Parathyroid adenoma (tissue), 2 donors: ENCODE measurements at regions not wholly inside any gene's neighbourhood (a gene's known extent, or its start where the extent isn't known, plus 50 kb on each side); places are given as distances from the start of the nearest gene placed in this dataset.

Experiments used
- H2AFZ ChIP-seq: fragments of 300-600 bp; sonication (generic); one replicate; pipeline ENCODE4 v1.7.0; 2017; ENCODE audit warnings: antibody characterized with exemption, mild to moderate bottlenecking
- H3K27ac ChIP-seq: fragments of 300-600 bp; sonication (generic); one replicate; pipeline ENCODE4 v1.7.0; 2017
- H3K27me3 ChIP-seq: fragments of 300-600 bp; sonication (generic); one replicate; pipeline ENCODE4 v1.7.0; 2017; ENCODE audit warnings: low read length; ENCODE audit not compliant: control insufficient read depth, insufficient read depth
- H3K36me3 ChIP-seq: fragments of 300-600 bp; sonication (generic); one replicate; pipeline ENCODE4 v1.7.0; 2017; ENCODE audit warnings: low read length; ENCODE audit not compliant: control insufficient read depth, insufficient read depth
- H3K4me1 ChIP-seq: fragments of 300-600 bp; sonication (generic); one replicate; pipeline ENCODE4 v1.7.0; 2017; ENCODE audit warnings: control low read depth
- H3K4me2 ChIP-seq: fragments of 300-600 bp; sonication (generic); one replicate; pipeline ENCODE4 v1.7.0; 2017; ENCODE audit warnings: low read length
- H3K4me3 ChIP-seq: fragments of 300-600 bp; sonication (generic); one replicate; pipeline ENCODE4 v1.7.0; 2017; ENCODE audit warnings: low read depth, low read length
- H3K79me2 ChIP-seq: fragments of 300-600 bp; sonication (generic); one replicate; pipeline ENCODE4 v1.7.0; 2017; ENCODE audit warnings: control low read depth
- H3K9ac ChIP-seq: fragments of 300-600 bp; sonication (generic); one replicate; pipeline ENCODE4 v1.7.0; 2017; ENCODE audit warnings: mild to moderate bottlenecking
- H3K9me3 ChIP-seq: fragments of 300-600 bp; sonication (generic); one replicate; pipeline ENCODE4 v1.7.0; 2017; ENCODE audit warnings: low read length; ENCODE audit not compliant: control insufficient read depth
- CTCF ChIP-seq: fragments of 300-600 bp; sonication (generic); IDR thresholded peaks from one replicate; pipeline ENCODE4 v1.7.0; 2017; ENCODE audit warnings: antibody characterized with exemption, mild to moderate bottlenecking
- donor health status: primary hyperparathyroidism.

GRCh38 chr18:24827501-24827900 lies 367.1 kb downstream of the HRH4 start:
- Histone ChIP-seq H3K4me3 (no peak overlapping the region), H2AFZ (no peak overlapping the region), H3K4me1 (no peaks in the 10 kb centered on the region), H3K79me2 (no peaks in the 10 kb centered on the region), H3K4me2 (no peak overlapping the region), H3K36me3 (no peaks in the 10 kb centered on the region), H3K27ac (no peak overlapping the region), H3K9ac (no peak overlapping the region), H3K9me3 (no peaks in the 10 kb centered on the region), H3K27me3 (no peaks in the 10 kb centered on the region)
- TF ChIP-seq CTCF = no peak

GRCh38 chr18:24831081-24831480 lies 370.6 kb downstream of the HRH4 start:
- no peaks in the 10 kb centered on the region for H3K9me3 ChIP-seq
- H2AFZ ChIP-seq = no peak overlapping the region
- H3K27ac ChIP-seq = no peak overlapping the region
- no peaks in the 10 kb centered on the region for H3K4me1 ChIP-seq
- no peak overlapping the region for H3K4me3 ChIP-seq
- no peak for TF ChIP-seq CTCF
- no peaks in the 10 kb centered on the region for H3K79me2 ChIP-seq
- no peaks in the 10 kb centered on the region for H3K36me3 ChIP-seq
- no peaks in the 10 kb centered on the region for H3K27me3 ChIP-seq
- no peak overlapping the region for H3K4me2 ChIP-seq
- no peak overlapping the region for H3K9ac ChIP-seq

- H3K9ac ChIP-seq = no peak overlapping the region
- no peaks in the 10 kb centered on the region for H3K4me1 ChIP-seq
- H3K4me2 ChIP-seq = no peak overlapping the region
- no peaks in the 10 kb centered on the region for H3K79me2 ChIP-seq
- H3K4me3 ChIP-seq = no peak overlapping the region
- no peak overlapping the region for H3K27ac ChIP-seq
- no peak overlapping the region for H2AFZ ChIP-seq
- H3K9me3 ChIP-seq = no peaks in the 10 kb centered on the region
- no peaks in the 10 kb centered on the region for H3K36me3 ChIP-seq
- H3K27me3 ChIP-seq = no peaks in the 10 kb centered on the region
- no peak for TF ChIP-seq CTCF
Measured at GRCh38 chr18:24831871-24832665, 371.6 kb downstream of the HRH4 start.

GRCh38 chr18:24835751-24836150 lies 375.3 kb downstream of the HRH4 start:
- no peaks in the 10 kb centered on the region for H3K36me3 ChIP-seq
- no peaks in the 10 kb centered on the region for H3K9me3 ChIP-seq
- H3K4me2 ChIP-seq = no peak overlapping the region
- no peak overlapping the region for H2AFZ ChIP-seq
- no peaks in the 10 kb centered on the region for H3K4me1 ChIP-seq
- no peaks in the 10 kb centered on the region for H3K79me2 ChIP-seq
- no peaks in the 10 kb centered on the region for H3K27me3 ChIP-seq
- no peak overlapping the region for H3K4me3 ChIP-seq
- no peak overlapping the region for H3K9ac ChIP-seq
- no peak overlapping the region for H3K27ac ChIP-seq
- no peak for TF ChIP-seq CTCF

- H3K4me3 ChIP-seq = no peak overlapping the region
- no peak for TF ChIP-seq CTCF
- H3K4me2 ChIP-seq = no peak overlapping the region
- H3K9ac ChIP-seq = no peak overlapping the region
- no peaks in the 10 kb centered on the region for H3K9me3 ChIP-seq
- no peaks in the 10 kb centered on the region for H3K27me3 ChIP-seq
- no peak overlapping the region for H2AFZ ChIP-seq
- no peaks in the 10 kb centered on the region for H3K36me3 ChIP-seq
- no peaks in the 10 kb centered on the region for H3K79me2 ChIP-seq
- H3K27ac ChIP-seq = no peak overlapping the region
- no peaks in the 10 kb centered on the region for H3K4me1 ChIP-seq
Measured at GRCh38 chr18:24837066-24837465, 376.6 kb downstream of the HRH4 start.
